Posterior cingulate gyrus (tissue), 11 donors: ENCODE measurements at regions not wholly inside any gene's neighbourhood (a gene's known extent, or its start where the extent isn't known, plus 50 kb on each side); places are given as distances from the start of the nearest gene placed in this dataset.
"Not testable (repeated sequence)": the region's sequence is repeated elsewhere in the genome, so short reads cannot be mapped to it uniquely, and the experiment has no call there.

ENCODE experiments used
- DNase-seq, 10 donors: peaks; one replicate each; pipeline versions ENCODE4 v3.0.0 to v3.0.0-alpha.2; 2020 to 2021; ENCODE audit warnings: mixed read lengths in 3 of 10
- intact Hi-C: fragments of 100-400 bp; cut with DNase I; formaldehyde crosslinking; loops from one replicate; pipeline ENCODE4 v1.15.1; 2023

DNA sequence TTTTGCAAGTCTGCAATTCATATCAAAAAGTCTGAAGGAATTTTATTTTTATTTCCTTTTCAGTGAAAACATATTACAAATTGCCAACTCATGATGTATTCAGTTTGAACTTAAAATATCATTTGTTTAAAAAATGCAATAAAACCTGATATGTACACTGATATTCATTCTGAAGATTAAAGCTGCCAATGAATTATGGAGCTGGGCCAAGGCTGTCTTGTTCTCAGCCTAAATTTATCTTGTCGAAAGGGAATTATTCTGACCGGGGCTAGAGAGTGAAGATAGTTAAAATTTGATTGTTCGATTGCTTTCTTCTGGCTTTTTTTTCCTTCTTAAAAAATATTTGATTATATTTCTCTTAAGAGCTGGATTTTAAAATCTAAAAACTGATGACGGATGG is 54.0 kb upstream of the RBFOX1 start:
- no peak for DNase-seq
- intact Hi-C loops, result no loop called here

DNA sequence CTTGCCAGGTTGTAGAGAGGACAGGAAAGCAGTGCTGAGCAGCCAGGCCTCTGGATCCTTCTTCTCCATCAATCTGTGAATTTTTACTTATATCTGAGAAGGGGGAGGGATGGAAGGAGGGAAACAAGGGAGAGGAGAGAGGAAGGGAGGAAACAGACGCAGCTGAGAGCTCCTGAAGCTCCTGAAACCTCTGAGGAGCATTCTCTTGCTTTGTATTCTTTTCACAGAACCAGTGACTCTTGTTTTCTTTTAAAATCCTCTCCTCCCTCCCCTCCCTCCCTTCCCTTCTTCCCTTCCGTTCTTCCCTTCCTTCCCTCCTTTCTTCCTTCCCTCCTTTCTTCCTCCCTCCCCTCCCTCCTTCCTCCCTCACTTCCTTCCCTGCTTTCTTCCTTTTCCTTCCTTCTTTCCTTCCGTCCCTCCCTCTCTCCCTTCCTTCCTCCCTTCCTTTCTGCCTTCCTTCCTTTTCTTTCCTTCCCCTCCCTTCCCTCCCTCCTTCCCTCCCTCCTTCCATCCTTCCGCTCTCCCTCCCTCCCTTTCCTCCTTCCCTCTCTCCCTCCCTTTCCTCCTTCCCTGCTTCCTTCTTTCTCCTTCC is 60.0 kb upstream of the RBFOX1 start:
- intact Hi-C loops, result no loop called here
- no peak for DNase-seq

DNA sequence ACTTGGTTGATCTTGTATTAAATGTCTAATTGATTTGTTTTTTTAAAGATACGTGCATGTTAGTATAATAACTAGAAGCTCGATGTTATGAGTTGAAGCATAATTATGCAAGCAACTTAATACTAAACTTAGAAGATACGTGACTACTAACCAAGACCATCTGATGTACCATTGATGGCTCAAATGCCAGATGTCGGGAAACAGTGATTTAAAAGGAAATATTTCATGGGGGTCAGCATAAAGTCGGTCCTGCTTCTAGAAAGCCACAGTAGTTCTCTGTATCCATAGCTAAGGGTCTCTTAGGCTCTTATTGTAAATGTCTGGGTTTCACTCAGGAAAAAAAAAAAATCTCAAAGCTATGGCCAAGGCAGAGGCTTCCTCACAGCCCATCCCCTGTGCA is 61.2 kb upstream of the RBFOX1 start:
- no peak for DNase-seq
- intact Hi-C loops, result no loop called here

DNA sequence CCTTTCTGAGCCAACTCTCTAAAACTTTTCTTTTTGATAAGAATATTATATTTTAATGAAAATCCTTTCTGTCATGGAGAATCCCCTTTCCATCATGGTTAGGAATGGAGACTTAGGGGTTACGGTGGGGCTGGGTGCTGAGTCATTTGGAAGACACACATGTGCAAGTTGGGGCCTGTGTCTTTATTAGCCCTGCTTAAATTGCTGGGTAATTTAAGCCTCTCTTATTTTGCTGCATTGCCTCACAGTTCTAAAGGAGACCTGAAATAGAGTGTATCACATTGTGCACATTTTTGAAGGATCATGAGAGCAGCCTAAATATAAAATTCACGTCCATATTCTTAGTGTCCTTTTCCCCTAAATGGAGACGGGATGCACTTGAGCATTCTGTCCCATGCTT is 61.8 kb upstream of the RBFOX1 start:
- intact Hi-C loops, result no loop called here
- no peak for DNase-seq

DNA sequence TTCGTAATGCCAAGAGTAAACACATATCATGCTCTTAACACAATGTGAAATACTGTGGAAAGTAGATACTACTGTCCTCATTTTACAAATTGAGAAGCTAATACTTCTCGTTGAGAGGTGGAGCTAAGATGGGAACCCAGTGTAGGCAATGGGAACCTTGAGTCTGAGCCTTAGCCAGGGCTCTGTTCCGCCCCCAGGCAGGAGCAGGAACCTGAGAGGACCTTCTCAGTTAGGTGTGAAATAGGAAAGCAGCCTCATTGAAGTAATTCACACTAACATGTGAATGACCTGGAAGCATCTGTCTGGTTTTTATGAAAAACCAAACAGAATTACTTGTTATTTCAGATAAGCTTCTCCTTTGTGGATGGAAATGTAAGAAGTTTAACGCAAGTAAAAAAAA is 62.6 kb upstream of the RBFOX1 start:
- DNase-seq, result no peak
- intact Hi-C loops, result no loop called here

DNA sequence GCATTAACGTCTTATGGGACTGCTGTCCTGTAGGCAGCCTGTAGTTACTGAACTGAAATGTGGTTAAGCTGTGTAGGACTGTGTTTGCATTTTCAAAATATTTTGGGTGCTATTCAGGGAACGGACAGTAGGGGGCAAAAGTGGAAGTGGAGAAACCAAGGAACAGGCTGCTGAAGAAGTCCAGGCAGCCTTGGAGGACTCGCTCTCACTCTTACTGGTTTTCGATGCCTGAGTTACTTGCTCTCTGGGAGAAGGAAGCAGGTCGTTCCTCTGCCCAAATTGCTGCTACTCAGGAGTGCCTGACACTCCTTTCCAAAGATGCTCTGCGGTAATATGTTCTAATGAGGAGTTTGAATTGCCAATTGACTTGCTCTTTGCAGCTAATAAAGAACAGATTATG is 64.5 kb upstream of the RBFOX1 start:
- intact Hi-C loops, result no loop called here
- DNase-seq, result peak in 4 of 10 donors; percentile 13 to 73 (median 42)

DNA sequence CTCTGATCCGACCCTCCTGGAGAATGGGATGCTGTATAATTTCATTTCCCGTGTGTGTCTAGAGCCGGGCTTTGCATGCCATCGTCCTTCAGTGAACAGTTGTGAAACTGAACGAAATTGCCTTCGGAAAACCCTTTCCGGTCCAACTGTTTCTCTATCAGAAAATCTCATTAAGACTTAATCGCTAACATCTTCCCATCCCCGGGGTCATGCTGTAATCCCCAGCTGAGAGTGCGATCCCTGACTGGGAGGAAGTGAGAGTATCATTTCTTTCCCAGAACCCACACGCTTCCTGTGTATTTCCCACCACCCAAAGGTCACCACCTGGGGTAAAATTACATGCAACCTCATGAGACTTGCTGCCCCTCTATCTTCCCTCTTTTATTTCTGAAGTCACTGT is 75.6 kb upstream of the RBFOX1 start:
- intact Hi-C loops, result no loop called here

DNA sequence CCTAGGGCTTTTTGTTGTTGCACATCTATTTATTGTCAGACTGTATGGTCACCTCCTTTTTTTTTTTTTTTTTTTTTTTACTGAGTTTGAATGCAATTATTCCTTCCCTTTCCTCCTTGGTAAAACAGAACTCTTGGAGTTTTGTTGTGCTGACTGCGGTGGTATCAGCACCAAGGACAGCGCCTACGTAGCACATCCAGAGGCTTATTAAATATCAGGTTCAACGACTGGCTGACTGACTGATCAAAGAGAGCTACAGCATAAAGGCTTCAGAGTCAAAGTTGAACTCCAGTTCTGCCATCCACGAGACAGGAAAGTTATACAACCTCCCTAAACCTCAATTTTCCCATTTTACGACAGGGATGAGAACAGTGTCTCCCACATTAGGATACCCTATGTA is 86.1 kb upstream of the RBFOX1 start:
- DNase-seq, result no peak
- intact Hi-C loops, result no loop called here

More for the DNA sequence above, 75.6 kb upstream of the RBFOX1 start:
- no peak for DNase-seq

DNA sequence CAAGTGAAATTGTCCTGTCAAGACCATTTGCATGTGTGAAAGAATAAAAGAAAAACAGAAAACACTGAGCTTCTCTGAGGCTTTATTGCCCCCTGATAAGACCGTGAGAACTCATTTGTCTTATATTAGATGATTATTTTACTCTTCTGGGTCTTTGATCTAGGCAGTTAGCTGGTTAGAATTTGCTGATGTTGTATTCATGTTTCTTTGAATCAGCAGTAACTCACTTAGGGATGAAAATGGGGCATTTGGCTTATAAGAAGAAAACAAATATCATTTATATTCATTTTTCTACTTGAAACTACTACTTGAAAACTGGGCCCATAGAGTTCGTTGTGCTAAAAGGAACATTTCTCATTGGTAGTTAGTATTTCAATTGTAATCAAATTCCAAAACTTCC is 93.1 kb upstream of the RBFOX1 start:
- DNase-seq, result no peak
- intact Hi-C loops, result no loop called here

DNA sequence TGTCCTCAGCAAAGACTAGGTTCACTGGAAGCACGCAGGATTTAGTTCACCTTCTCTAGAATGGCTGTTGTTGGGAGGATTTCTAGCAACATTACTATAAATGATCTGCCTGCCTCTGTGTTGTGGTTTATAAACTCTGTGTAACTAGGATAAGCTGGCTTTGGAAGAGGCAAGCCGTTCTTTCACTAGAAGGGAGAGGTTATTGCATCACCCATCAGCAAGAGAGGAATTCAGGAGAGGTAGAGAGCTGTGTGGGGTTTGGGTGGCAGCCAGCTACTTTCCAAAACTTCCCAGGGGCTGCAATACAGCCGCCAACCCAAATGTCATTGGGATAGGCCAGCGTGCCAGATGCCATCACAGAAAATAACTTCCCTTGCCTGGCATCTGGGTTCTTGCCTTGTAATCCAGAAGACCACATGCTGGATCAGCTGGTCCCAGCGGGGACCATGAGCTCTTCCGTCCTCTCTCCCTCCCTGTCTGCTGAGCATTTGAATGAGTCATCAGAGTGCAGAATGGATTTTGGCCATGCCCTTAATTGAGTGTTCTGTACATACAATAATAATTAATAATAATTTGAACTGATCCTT is 95.7 kb upstream of the RBFOX1 start:
- peak in 2 of 10 donors; percentile 59 to 71 for DNase-seq
- intact Hi-C loops, result no loop called here

DNA sequence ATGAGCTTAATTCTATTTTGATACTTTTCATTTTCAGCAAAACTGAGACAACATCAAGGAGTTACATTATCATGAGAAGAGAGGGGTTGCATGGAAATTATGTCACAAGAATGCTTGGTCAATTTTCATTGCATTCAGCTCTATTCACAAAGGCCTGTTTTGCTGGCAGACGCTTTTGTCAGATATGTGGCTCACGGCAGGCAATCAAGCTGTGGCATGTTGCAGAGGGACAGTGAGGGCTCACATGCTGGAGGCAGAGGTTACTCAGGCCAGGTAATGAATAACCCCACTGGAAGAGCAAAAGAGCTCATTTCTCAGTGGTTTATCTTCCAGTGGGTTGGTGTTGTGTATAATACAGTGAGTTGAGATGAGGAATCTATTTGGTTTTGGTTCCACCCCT is 98.7 kb upstream of the RBFOX1 start:
- DNase-seq, result no peak
- intact Hi-C loops, result no loop called here

DNA sequence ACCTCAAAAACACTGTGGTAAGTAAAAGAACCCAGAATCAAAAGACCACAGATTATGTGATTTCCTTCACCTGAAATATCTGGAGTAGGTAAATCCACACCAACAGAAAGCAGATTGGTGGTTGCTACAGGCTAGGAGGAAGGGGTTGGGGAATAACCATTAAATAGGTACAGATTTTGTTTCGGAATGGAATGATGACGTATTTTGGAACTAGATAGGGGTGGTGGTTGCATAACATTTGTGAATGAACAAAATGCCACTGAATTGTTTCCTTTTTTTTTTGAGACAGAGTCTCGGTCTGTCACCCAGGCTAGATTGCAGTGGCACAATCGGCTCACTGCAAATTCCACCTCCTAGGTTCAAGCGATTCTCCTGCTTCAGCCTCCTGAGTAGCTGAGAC is 100.9 kb upstream of the RBFOX1 start:
- intact Hi-C loops, result no loop called here
- no peak for DNase-seq

DNA sequence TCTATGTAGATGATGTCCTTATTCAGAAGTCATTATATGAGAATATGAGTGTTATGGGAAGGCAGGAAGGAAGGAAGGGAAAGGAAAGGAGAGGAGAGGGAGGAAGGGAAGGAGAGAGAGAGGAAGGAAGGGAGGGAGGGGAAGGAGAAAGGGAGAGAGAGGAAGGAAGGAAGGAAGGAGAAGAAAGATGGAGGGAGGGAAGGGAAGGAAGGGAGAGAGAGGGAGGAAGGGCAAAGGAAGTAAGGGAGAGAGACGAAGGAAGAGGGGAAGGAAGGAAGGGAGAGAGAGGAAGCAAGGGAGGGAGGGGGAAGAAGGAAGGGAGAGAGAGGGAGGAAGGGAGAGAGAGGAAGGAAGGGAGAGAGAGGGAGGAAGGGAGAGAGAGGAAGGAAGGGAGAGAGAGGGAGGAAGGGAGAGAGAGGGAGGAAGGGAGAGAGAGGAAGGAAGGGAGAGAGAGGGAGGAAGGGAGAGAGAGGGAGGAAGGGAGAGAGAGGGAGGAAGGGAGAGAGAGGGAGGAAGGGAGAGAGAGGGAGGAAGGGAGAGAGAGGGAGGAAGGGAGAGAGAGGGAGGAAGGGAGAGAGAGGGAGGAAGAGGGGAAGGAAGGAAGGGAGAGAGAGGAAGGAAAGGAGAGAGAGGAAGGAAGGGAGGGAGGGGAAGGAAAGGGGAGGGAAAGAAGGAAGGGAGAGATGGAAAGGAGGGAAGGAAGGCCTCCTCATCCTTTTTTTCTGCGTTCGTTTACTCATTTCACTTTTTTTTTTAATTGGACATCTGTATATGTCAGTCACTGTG is 103.0 kb upstream of the RBFOX1 start:
- intact Hi-C loops, DNase-seq: not testable (repeated sequence)

DNA sequence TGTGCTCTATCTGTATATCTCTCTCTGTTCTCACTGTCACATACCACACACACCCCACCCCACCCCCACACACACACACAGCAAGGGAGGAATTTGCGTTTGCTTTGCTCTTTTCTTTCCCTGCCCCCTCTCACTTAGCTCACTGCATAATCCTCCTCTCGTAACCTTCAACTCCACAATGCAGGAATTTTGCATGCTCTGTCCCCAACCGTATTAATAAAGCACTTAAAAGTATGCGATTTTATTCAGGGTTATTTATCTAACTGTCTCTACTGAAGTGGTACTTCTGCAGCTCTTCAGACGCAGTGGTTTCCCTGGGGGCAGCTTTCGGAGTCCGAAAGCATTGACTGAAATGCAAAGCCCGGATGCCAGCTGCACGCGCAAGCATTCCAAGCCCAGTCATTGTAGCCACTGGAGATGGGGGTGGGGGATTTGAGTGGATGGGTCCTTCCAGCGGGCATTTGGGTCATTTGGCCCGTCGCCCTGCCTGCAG is 105.4 kb upstream of the RBFOX1 start:
- DNase-seq, result no peak
- intact Hi-C loops, result no loop called here

DNA sequence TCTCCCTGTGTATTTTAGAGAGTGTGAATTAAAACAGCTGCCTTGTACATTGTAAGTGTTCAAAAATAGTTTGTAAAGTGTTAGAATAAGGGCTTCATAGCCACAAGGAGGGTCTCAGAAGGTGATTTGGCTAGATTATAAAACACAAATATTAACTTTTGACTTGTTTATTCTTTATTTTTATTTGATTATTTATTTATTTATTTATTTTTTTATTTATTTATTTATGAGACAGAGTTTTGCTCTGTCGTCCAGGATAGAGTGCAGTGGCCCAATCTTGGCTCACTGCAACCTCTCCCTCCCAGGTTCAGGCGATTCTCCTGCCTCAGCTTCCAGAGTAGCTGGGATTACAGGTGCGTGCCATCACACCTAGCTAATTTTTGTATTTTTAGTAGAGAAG is 111.5 kb upstream of the RBFOX1 start:
- DNase-seq, result no peak
- intact Hi-C loops, result no loop called here

DNA sequence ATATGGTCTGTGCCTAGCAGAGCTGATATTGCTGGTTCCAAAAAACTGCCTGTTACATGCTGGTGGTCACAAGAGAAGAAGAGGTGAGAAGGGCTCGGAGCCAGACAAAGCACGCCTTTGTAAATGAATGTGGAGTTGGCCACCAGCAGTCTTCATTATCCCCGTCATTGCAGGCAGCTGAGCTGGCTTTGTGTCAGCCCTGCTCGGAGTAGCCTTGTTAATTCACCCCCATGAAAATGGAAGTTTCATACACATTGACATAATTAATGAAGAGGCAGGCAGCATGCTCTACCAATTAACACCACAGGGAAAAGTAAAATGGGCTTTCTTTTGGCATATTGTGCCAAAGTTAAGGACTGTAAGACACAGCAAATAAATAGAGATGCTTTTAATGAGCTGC is 113.7 kb upstream of the RBFOX1 start:
- no peak for DNase-seq
- intact Hi-C loops, result no loop called here

DNA sequence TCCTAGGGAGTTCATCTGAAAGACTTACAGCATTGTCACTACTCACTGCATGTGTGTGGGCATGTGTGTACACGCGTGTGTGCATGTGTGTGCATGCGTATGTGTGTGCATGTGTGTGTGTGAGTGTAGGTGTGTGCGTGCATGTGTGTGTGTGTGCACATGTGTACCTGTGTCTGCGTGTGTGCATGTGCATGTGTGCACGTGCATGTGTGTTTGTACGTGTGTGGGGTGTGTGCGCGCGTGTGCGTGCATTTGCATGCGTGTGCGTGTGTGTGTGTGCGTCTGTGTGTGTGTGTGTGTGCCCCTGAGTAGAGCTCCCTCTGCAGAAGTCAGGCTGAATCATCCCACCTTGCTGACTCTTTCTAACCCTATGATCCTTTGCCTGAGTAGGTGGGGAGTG is 114.8 kb upstream of the RBFOX1 start:
- intact Hi-C loops, result no loop called here
- no peak for DNase-seq

DNA sequence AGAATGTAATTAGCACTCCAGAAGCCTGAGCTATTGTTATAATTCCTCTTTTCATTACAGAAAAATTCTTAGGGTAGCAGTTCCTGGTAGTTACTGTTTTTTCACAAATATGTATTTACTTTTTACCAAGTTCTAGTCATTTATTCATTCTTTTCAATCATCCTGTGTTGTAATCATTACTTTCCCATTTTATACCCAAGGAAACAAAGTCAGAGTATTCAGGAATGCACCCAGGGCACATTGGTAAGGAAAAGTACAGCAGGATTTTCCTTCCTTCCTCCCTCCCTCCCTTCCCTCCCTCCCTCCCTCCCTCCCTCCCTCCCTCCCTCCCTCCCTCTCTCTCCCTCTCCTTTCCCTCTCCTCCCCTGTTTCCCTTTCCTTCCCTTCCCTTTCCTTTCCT is 115.9 kb upstream of the RBFOX1 start:
- intact Hi-C loops, result no loop called here
- DNase-seq, result no peak

DNA sequence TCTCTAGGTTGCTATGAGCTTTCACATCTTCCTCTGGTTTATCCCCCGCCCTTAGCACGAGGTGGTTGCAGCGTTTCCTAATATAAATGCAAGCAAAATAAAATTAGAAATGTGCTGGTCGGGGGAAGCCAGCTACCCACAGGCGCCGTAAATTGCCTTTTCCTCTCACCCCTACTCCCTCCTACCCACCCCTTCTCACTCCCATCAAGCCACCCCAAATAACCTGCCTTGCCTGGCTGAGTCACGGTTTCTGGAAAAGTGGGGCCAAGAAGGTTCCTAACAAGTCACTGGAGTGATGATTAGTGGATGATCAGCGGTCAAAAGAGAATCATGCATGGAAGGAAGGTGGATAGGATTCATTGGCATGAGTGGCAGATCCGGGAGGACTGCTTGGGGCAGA is 120.9 kb upstream of the RBFOX1 start:
- DNase-seq, result no peak
- intact Hi-C loops, result no loop called here

DNA sequence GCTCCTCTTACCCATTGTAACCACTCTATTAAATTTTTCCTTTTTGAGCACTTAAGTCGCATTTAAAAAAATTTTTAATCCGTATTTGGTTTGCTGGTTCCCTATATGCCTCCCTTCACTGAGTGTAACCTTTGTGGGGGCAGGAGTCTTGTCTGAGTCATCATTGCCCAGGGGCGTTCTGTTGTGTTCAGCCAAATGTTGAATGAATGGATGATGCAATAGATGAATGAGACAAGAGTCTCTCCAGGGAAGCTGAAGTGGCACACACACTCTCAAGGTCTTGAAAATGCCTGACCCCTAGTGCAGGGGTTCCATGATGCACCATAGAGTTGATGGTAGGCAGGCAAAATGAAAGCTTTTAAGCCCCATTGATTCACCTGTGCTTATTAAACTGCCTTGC is 123.0 kb upstream of the RBFOX1 start:
- intact Hi-C loops, result no loop called here
- DNase-seq, result no peak

DNA sequence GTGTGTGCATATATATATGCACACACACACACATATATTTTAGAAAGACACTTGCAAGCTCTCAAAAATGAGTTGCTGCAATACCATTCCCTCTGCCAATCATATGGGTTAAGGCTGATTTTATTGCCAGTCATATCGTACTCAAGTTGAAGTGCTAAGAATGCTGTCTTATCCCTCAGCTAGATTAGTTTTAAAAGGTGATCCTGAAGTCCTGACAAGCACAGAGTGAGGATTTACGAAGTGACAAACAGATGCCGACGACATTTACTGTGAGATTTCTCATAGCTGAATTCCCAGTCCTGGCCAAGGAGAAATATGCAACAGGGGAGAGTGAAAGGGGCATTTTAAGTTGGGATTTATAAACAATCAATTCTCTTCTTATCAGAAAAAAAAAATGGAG is 126.2 kb upstream of the RBFOX1 start:
- DNase-seq, result no peak
- intact Hi-C loops, result no loop called here

DNA sequence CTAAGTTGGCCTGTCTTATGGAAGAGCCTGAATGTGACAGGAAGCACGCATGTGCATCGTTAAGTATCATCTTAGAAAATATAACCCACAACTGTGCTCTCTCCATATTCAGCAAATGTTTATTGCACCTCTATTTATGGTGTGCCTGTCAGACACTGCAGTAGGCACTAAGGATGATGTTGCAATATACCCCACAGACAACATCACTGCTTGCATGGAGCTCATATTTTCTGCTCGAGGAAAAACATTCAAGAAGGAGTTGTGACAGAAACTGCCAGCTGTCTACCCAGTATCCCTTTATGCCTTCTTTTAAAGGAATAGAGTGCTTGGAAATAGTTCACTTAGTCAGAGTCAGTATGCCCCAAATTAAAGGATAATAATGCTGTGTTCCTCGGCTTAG is 132.3 kb upstream of the RBFOX1 start:
- intact Hi-C loops, result no loop called here
- DNase-seq, result no peak
